PC-3 (cell line): ENCODE measurements at regions not wholly inside any gene's neighbourhood (a gene's known extent, or its start where the extent isn't known, plus 50 kb on each side); places are given as distances from the start of the nearest gene placed in this dataset.

Experiments used
- ATAC-seq: fragments of 200-7000 bp; cut with Tn5 transposase; 2 replicates; pipeline ENCODE4 v1.9.1; 2020; ENCODE audit warnings: mild to moderate bottlenecking, moderate library complexity
- BruUV-seq: library from RNA; stranded (reverse); fragments of 400-500 nt; replicated peaks from 2 replicates; lab custom pipeline; 2021; lab: Mats Ljungman, UMichigan
- CTCF ChIA-PET: fragments of 300-600 bp; sonication (Branson Sonifier 250); formaldehyde crosslinking; loops from one replicate; lab custom pipeline; 2022; ENCODE audit warnings: antibody characterized with exemption; lab: Charles Lee
- POLR2A ChIA-PET: fragments of 300-600 bp; sonication (Branson Sonifier 250); formaldehyde crosslinking; loops from one replicate; lab custom pipeline; 2022; ENCODE audit warnings: antibody characterized with exemption; ENCODE audit not compliant: unreplicated experiment; lab: Charles Lee
- DNase-seq: peaks from one replicate; pipeline ENCODE4 v3.0.0-alpha.2; 2015
- H2AFZ ChIP-seq: fragments of 300-600 bp; sonication (generic); 2 replicates; pipeline ENCODE4 v1.6.0; 2016; ENCODE audit warnings: antibody characterized with exemption, low read length
- H3F3A ChIP-seq: fragments of 300-600 bp; sonication (generic); one replicate; pipeline ENCODE4 v1.6.0; 2017; ENCODE audit warnings: antibody characterized with exemption, low read length, control low read depth, mild to moderate bottlenecking; ENCODE audit not compliant: unreplicated experiment
- H3K27ac ChIP-seq: fragments of 300-600 bp; sonication (generic); 2 replicates; pipeline ENCODE4 v1.5.1; 2016; ENCODE audit warnings: mild to moderate bottlenecking, low read length
- H3K27me3 ChIP-seq: fragments of 300-600 bp; sonication (generic); 2 replicates; pipeline ENCODE4 v1.6.1; 2016; ENCODE audit warnings: low read length, mixed read lengths
- H3K36me3 ChIP-seq: fragments of 300-600 bp; sonication (generic); 2 replicates; pipeline ENCODE4 v1.6.1; 2016; ENCODE audit warnings: low read depth, mixed run types, low read length, mixed read lengths
- H3K4me1 ChIP-seq: fragments of 300-600 bp; sonication (generic); 2 replicates; pipeline ENCODE4 v1.5.1; 2016; ENCODE audit warnings: low read length; ENCODE audit not compliant: insufficient read depth
- H3K4me2 ChIP-seq: fragments of 300-600 bp; sonication (generic); 2 replicates; pipeline ENCODE4 v1.6.0; 2016; ENCODE audit warnings: low read length
- H3K4me3 ChIP-seq: fragments of 300-600 bp; sonication (generic); 2 replicates; pipeline ENCODE4 v1.5.1; 2016; ENCODE audit warnings: mild to moderate bottlenecking, low read length, mixed read lengths
- H3K79me2 ChIP-seq: fragments of 300-600 bp; sonication (generic); 2 replicates; pipeline ENCODE4 v1.6.1; 2017; ENCODE audit warnings: low read length, mixed read lengths
- H3K9ac ChIP-seq: fragments of 300-600 bp; sonication (generic); 2 replicates; pipeline ENCODE4 v1.6.0; 2016; ENCODE audit warnings: mild to moderate bottlenecking, low read length
- H3K9me2 ChIP-seq: fragments of 300-600 bp; sonication (generic); replicated peaks from 2 replicates; pipeline ENCODE4 v1.6.1; 2016; ENCODE audit warnings: mixed run types, low read length, mixed read lengths
- H3K9me3 ChIP-seq: fragments of 300-600 bp; sonication (generic); 2 replicates; pipeline ENCODE4 v1.6.1; 2016; ENCODE audit warnings: low read length, mixed read lengths
- H4K20me1 ChIP-seq: fragments of 300-600 bp; sonication (generic); 2 replicates; pipeline ENCODE4 v1.6.1; 2016; ENCODE audit warnings: low read length, mixed read lengths
- EZH2 ChIP-seq: fragments of 300-600 bp; sonication (generic); IDR thresholded peaks from one replicate; pipeline ENCODE4 v1.6.1; 2017; ENCODE audit warnings: antibody characterized with exemption, mild to moderate bottlenecking, low read length; ENCODE audit not compliant: unreplicated experiment
- EZH2phosphoT487 ChIP-seq: fragments of 300-600 bp; sonication (generic); IDR thresholded peaks from 2 replicates; pipeline ENCODE4 v1.6.1; 2018; ENCODE audit warnings: mild to moderate bottlenecking, antibody characterized with exemption, low read length, borderline replicate concordance
- intact Hi-C: fragments of 100-400 bp; cut with micrococcal nuclease; formaldehyde crosslinking; loops from 2 replicates; pipeline ENCODE4 v1.9.0; 2023
- TF ChIP-seq, protein P1 (sequence below): fragments of 300-600 bp; sonication (generic); conservative IDR thresholded peaks from 2 replicates; pipeline ENCODE4 v1.5.1; 2017; ENCODE audit warnings: antibody characterized with exemption, low read depth, mild to moderate bottlenecking, low read length

GRCh38 chr2:225865468-225865867 is 466.0 kb downstream of the NYAP2 start:
- intact Hi-C loops, result no loop called here
- no TSS peak for BruUV-seq
- no peak overlapping the region for H3K27ac ChIP-seq
- ChIA-PET CTCF (no interaction called here), POLR2A (no interaction called here)
- ATAC-seq (no peak), DNase-seq (no peak)
- no peaks in the 10 kb centered on the region for H3F3A ChIP-seq
- H3K9me3 ChIP-seq, result no peaks in the 10 kb centered on the region
- no peaks in the 10 kb centered on the region for H3K36me3 ChIP-seq
- no peak overlapping the region for H3K4me2 ChIP-seq
- no peak overlapping the region for H2AFZ ChIP-seq
- H3K4me1 ChIP-seq, result no peaks in the 10 kb centered on the region
- no peaks in the 10 kb centered on the region for H3K9me2 ChIP-seq
- H3K79me2 ChIP-seq, result no peaks in the 10 kb centered on the region
- H3K4me3 ChIP-seq, result no peak overlapping the region
- TF ChIP-seq EZH2phosphoT487 (no peak), EZH2 (no peak)
- TF ChIP-seq, protein P1, sequence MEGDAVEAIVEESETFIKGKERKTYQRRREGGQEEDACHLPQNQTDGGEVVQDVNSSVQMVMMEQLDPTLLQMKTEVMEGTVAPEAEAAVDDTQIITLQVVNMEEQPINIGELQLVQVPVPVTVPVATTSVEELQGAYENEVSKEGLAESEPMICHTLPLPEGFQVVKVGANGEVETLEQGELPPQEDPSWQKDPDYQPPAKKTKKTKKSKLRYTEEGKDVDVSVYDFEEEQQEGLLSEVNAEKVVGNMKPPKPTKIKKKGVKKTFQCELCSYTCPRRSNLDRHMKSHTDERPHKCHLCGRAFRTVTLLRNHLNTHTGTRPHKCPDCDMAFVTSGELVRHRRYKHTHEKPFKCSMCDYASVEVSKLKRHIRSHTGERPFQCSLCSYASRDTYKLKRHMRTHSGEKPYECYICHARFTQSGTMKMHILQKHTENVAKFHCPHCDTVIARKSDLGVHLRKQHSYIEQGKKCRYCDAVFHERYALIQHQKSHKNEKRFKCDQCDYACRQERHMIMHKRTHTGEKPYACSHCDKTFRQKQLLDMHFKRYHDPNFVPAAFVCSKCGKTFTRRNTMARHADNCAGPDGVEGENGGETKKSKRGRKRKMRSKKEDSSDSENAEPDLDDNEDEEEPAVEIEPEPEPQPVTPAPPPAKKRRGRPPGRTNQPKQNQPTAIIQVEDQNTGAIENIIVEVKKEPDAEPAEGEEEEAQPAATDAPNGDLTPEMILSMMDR, result no peak
- H4K20me1 ChIP-seq, result no peaks in the 10 kb centered on the region
- no peaks in the 10 kb centered on the region for H3K27me3 ChIP-seq
- no peak overlapping the region for H3K9ac ChIP-seq

DNA sequence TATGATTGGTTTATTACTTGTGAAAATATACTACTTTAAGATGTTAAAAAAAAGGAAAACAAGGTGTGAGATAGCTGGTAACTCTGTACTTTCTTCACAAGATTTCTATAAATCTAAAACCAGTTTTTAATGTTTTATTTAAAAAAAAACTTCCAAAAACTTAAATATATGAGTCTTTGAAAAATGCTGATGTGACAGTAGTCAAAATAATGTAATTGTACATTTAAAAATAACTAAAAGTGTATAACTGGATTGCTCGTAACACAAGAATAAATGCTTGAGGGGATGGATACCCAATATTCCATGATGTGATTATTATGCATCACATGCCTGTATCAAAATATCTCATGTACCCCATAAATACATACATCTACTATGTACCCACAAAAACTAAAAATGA is 464.9 kb downstream of the NYAP2 start:
- H3K4me2 ChIP-seq, result no peak overlapping the region
- no peaks in the 10 kb centered on the region for H3K9me2 ChIP-seq
- no peak for TF ChIP-seq EZH2
- TF ChIP-seq, protein P1, result no peak
- H2AFZ ChIP-seq, result no peak overlapping the region
- H3K36me3 ChIP-seq, result no peaks in the 10 kb centered on the region
- ATAC-seq, result no peak
- ChIA-PET CTCF (no interaction called here), POLR2A (no interaction called here)
- H3K4me1 ChIP-seq, result no peaks in the 10 kb centered on the region
- no peaks in the 10 kb centered on the region for H3F3A ChIP-seq
- intact Hi-C loops, result no loop called here
- BruUV-seq, result no TSS peak
- no peaks in the 10 kb centered on the region for H3K9me3 ChIP-seq
- no peaks in the 10 kb centered on the region for H3K79me2 ChIP-seq
- no peak overlapping the region for H3K9ac ChIP-seq
- no peaks in the 10 kb centered on the region for H3K27me3 ChIP-seq
- no peak overlapping the region for H3K27ac ChIP-seq
- DNase-seq, result no peak
- no peaks in the 10 kb centered on the region for H4K20me1 ChIP-seq
- no peak overlapping the region for H3K4me3 ChIP-seq

- no TSS peak for BruUV-seq
- Histone ChIP-seq H3K9me2 (no peaks in the 10 kb centered on the region), H3K27me3 (no peaks in the 10 kb centered on the region), H3K4me2 (no peak overlapping the region), H3K4me3 (no peak overlapping the region), H3K36me3 (no peaks in the 10 kb centered on the region), H3K79me2 (no peaks in the 10 kb centered on the region), H3F3A (no peaks in the 10 kb centered on the region), H2AFZ (no peak overlapping the region), H3K4me1 (no peaks in the 10 kb centered on the region), H3K9me3 (no peaks in the 10 kb centered on the region), H4K20me1 (no peaks in the 10 kb centered on the region), H3K9ac (no peak overlapping the region), H3K27ac (no peak overlapping the region)
- DNase-seq (no peak), ATAC-seq (no peak)
- intact Hi-C loops, result no loop called here
- ChIA-PET POLR2A (no interaction called here), CTCF (no interaction called here)
- TF ChIP-seq EZH2phosphoT487 (no peak), EZH2 (no peak)
- TF ChIP-seq, protein P1, result no peak
Observed at GRCh38 chr2:225842939-225843338, 443.4 kb downstream of the NYAP2 start.
